ENCODE measurements at regions not wholly inside any gene's neighbourhood (a gene's known extent, or its start where the extent isn't known, plus 50 kb on each side); places are given as distances from the start of the nearest gene placed in this dataset.

- H3K27ac ChIP-seq: no peak overlapping the region
- no peaks in the 10 kb centered on the region for H3K27me3 ChIP-seq
- no peaks in the 10 kb centered on the region for H3K4me1 ChIP-seq (replicated peaks in 1 of 2)
- H3K36me3 ChIP-seq (replicated peaks in 1 of 2): no peaks in the 10 kb centered on the region
- WGBS, 4 donors: 89 to 95% (median 92%) methylated on average over 3 to 11 of the region's 11 CpGs
- intact Hi-C loops (cut with DNase I): loop anchor here in 1 of 2 donors (5.0 kb wide), 1 partner anchor 41 kb away; no protein-coding TSS in a partner anchor
- TF ChIP-seq POLR2A (IDR thresholded peaks at IDR 0.05): no peak
- no peak for TF ChIP-seq CTCF (IDR thresholded peaks at IDR 0.05)
- H3K4me3 ChIP-seq: no peak overlapping the region
- no peak for DNase-seq
- H3K9me3 ChIP-seq (replicated peaks in 1 of 3): no peaks in the 10 kb centered on the region
Measured at GRCh38 chr15:25228261-25228660, 210.6 kb downstream of the UBE3A start.

GRCh38 chr15:25230442-25230841, 208.4 kb downstream of the UBE3A start:
- TF ChIP-seq CTCF (IDR thresholded peaks at IDR 0.05) (no peak), POLR2A (IDR thresholded peaks at IDR 0.05) (no peak)
- intact Hi-C loops (cut with DNase I): no loop called here
- Histone ChIP-seq H3K4me3 (no peak overlapping the region), H3K27me3 (no peaks in the 10 kb centered on the region), H3K36me3 (replicated peaks in 1 of 2) (no peaks in the 10 kb centered on the region), H3K9me3 (replicated peaks in 1 of 3) (no peaks in the 10 kb centered on the region), H3K4me1 (replicated peaks in 1 of 2) (no peaks in the 10 kb centered on the region), H3K27ac (no peak overlapping the region)
- no peak for DNase-seq
- 80 to 89% (median 85%) methylated on average over 5 to 10 of the region's 10 CpGs for WGBS, 4 donors

- Histone ChIP-seq H3K36me3 (replicated peaks in 1 of 2) (no peaks in the 10 kb centered on the region), H3K27me3 (no peaks in the 10 kb centered on the region), H3K4me3 (no peak overlapping the region), H3K27ac (no peak overlapping the region), H3K9me3 (replicated peaks in 1 of 3) (no peaks in the 10 kb centered on the region), H3K4me1 (replicated peaks in 1 of 2) (no peaks in the 10 kb centered on the region)
- no peak for TF ChIP-seq POLR2A (IDR thresholded peaks at IDR 0.05)
- TF ChIP-seq CTCF (IDR thresholded peaks at IDR 0.05): no peak
- WGBS, 4 donors: 78 to 82% (median 80%) methylated on average over 2 to 7 of the region's 7 CpGs
- intact Hi-C loops (cut with DNase I): no loop called here
- no peak for DNase-seq
Measured at GRCh38 chr15:25233766-25234350, 205.0 kb downstream of the UBE3A start.

- Histone ChIP-seq H3K27ac (no peak overlapping the region), H3K9me3 (replicated peaks in 1 of 3) (no peaks in the 10 kb centered on the region), H3K27me3 (no peaks in the 10 kb centered on the region), H3K4me3 (no peak overlapping the region), H3K36me3 (replicated peaks in 1 of 2) (no peaks in the 10 kb centered on the region), H3K4me1 (replicated peaks in 1 of 2) (no peaks in the 10 kb centered on the region)
- WGBS, 4 donors: 79 to 90% (median 82%) methylated on average over 9 of the region's 9 CpGs; no CpG with 5 or more reads in 1 of the 4 donors
- intact Hi-C loops (cut with DNase I): no loop called here
- no peak for DNase-seq
- no peak for TF ChIP-seq CTCF (IDR thresholded peaks at IDR 0.05)
- no peak for TF ChIP-seq POLR2A (IDR thresholded peaks at IDR 0.05)
Measured at GRCh38 chr15:25234831-25235230, 204.0 kb downstream of the UBE3A start.
